ENCODE measurements at regions not wholly inside any gene's neighbourhood (a gene's known extent, or its start where the extent isn't known, plus 50 kb on each side); places are given as distances from the start of the nearest gene placed in this dataset.

- DNase-seq: no peak
Observed at GRCh38 chr18:2082676-2083075, 488.6 kb downstream of the METTL4 start.

DNA sequence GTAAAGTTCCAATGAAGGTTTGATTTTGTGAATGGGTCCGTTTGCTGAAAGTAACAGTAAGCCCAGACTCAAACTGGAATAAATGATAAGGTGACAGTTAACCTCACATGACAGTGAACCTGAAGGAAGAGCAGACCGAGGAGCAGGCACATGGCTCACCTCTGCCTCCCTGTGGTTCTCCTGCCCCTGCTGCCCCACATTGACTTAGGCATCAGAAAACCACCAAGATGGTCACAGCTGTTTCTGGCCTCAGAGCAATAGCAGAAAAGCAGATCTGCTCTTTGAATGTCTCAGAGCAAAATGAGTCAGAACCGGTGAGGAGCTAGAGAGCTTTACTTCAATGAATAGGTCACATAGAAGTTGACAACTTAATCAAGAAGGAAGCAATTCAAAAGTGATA is 487.6 kb downstream of the METTL4 start:
- DNase-seq: no peak

DNA sequence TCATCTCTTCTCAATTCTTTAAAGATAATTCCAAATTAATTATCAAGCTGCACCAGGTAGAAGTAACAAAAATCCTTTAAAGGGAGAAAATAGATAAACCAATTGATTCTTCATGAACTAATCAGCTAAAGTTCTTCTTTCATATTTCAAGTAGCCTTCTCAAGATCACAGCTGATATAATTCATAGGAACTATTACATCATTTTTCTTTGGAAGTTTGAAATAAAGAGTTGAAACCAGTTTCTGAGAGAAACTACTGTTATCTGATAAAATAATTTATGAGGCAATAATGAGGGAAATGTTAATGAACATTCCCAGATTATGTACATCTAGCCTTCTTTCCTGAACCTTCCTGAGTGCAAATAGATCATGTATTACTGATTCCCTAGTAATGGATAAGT is 484.9 kb downstream of the METTL4 start:
- no peak for DNase-seq

- DNase-seq: no peak
Observed at GRCh38 chr18:2087877-2088673, 483.2 kb downstream of the METTL4 start.

DNA sequence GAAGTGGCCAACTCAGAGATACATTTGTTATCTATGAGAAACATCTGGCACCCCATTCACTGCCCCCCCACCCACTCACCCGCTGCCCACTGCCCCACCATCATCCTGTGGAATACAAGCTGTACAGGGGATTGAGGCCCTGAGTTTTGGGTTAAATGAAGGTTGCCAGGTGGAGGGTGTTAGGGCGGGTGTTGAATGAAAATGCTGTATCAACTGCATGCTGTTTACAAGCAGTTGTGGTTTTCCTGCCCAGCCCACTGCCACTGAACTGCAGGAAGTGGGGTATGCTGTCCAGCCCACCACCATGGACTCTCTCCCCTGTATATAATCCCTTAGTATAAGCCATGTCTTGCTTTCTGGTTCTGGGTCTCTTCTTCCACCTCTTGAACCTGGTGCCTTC is 481.9 kb downstream of the METTL4 start:
- DNase-seq: no peak

DNA sequence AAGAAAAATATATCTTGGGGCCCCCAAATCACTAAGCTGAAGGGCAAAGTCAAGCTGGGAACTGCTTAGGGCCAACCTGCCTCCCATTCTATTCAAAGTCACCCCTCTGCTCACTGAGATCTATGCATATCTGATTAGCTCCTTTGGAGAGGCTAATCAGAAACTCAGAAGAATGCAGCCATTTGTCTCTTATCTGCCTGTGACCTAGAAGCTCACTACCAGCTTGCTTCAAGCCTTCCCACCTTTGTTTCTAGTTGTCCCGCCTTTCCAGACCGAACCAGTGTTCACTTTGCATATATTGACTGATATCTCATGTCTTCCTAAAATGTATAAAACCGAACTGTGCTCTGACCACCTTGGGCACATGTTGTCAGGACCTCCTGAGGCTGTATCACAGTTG is 479.4 kb downstream of the METTL4 start:
- no peak for DNase-seq

GRCh38 chr18:2096551-2096950 is 474.8 kb downstream of the METTL4 start:
- no peak for DNase-seq

DNA sequence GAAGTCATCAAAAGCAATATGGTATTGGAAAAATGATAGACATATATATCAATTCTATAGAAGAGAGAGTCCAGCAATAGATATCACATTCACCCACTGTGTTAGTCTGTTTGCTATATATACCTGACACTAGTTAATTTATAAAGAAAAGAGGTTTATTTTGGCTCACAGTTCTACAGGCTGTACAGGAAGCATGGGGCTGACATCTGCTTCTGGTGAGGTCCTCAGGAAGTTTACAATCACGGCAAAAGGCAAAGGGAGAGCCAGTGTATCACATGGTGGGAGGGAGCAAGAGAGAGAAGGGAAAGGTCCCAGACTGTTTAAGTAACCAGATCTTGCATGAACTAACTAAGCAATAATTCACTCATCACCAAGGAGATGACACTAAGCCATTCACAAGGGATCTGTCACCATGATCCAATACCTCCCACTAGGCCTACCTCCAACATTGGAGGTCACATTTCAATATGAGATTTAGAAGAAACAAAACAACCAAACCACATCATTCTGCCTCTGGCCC is 470.6 kb downstream of the METTL4 start:
- no peak for DNase-seq

DNA sequence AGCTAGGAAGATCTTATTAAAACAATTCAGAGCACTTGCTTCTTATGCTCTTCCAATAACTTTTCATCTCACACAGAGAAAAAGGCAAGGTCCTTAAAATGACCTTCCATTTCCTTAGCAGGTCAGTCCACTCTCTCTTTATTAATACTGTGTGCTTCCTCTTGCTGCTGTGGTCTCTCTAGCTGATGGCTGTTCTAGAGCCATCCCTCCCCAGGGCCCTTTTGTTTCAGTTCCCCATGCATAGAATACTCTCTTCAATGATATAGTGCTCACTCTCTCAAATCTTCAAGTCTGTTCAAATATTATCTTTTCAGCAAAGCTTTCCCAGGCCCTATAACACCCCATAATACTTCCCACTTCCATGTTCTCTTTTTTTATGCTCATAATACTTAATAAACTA is 469.3 kb downstream of the METTL4 start:
- DNase-seq: no peak

DNA sequence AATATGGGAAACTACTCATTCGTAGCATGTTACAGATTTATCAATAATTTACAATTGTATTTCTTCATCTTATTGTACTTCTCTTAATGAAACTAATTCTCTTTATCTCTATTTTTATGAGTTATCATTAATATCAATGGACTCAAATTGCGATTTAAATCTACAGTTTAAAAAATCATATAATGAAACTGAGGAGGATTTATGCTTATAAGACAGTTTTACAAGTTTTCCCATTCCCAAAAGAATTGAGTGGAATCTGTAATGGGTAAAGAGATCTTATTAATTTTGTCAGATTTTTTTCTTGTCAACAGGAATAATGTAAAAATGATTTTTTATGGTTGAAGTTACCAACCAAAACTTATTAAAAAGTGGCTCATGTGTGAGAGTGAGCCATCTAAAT is 468.0 kb downstream of the METTL4 start:
- no peak for DNase-seq

DNA sequence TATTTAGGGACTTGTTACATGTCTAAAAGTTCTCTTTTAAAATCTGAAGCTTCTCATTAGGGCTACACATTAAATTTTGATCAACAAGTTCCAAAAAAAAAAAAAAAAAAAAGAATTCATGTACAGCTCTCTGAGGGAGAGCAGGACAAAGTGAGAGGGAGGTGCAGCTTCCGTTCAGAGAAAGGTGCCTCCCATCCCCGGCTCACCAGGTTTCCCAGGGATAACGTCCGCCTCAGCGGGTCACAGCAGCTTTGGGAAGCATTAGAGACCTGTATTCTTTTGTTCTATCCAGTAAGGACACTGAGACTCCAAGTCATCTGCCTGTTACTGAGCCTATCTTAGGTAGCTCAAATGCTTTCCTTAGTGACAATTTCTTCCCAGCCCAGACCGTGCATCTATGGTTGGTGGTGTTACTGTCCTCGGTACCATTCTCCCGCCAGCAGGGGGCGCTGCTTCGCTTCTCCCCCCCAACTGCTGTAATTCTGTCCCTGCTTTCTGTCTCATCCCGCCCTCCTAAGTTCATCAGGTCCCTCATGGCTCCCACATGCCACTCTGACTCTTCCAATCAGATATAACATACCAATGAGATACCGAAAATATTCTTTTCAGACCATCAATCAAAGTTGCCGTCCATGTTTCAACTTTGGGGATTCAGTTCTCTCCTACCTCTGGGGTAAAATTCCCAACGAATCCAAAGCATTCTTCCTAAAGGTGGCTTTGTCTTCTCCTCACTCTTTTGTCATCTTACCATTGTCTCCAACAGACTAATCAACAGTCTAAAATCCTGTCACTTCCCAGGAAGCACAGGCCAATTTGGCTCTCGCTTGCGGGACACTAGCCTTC is 466.5 kb downstream of the METTL4 start:
- DNase-seq: peak; percentile 25

DNA sequence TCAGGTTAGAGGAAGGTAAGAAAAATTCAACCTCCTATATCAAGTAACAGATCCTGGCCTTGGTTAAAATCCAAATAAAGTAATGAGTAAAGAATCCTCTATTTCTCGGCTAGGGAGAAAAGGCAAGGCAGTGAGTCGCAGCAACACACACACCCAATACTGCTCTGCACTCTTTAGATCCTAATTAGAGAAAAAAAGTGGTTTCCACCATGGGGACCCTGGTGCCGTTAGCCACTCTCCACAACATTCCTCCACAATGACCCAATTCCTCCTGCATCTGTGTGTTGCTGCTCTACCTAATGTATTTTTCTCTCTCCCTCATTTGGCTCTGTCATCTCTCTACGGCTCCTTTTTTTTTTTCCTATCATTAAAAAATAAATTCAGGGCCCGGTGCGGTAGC is 462.7 kb downstream of the METTL4 start:
- no peak for DNase-seq

DNA sequence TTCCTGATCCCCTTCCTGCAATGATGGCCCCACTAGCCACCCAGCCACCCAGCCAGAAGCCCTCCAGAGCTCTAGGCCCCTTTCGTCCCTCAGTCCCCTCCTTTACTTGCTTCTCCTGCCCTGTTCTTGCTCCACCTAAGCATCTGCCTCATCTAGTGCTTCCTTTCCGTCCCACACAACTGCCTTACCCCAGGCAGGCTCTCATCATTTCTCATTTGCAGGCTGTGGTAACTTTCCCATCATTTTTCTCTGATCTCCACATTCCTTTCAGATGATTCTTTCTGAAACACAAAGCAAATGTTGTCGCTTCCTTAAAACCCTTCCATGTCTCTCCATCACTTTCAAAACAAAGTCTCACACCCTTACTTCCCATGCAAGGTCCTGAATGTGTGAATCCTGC is 459.8 kb downstream of the METTL4 start:
- DNase-seq: no peak

GRCh38 chr18:2112435-2113045 is 458.8 kb downstream of the METTL4 start:
- DNase-seq: no peak

- no peak for DNase-seq
Observed at GRCh38 chr18:2114289-2114688, 457.0 kb downstream of the METTL4 start.

GRCh38 chr18:2114765-2115164 is 456.5 kb downstream of the METTL4 start:
- DNase-seq: no peak

GRCh38 chr18:2121224-2121623 is 450.1 kb downstream of the METTL4 start:
- no peak for DNase-seq

DNA sequence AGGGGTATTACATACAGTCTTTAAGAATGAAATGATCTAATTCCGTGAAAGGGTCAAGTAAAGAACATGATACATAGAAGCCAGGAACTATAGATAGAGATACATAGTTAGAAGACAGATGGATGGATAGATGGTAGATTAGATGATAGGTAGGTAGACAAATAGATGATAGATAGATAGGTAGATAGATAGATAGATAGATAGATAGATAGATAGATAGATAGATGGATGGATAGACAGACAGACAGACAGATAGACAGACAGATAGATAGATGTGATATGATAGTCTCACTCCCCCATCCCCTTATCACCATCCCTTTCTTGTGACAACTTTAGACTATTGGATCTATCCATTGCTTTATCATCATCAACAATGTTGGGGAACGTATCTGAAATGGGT is 448.2 kb downstream of the METTL4 start:
- no peak for DNase-seq

DNA sequence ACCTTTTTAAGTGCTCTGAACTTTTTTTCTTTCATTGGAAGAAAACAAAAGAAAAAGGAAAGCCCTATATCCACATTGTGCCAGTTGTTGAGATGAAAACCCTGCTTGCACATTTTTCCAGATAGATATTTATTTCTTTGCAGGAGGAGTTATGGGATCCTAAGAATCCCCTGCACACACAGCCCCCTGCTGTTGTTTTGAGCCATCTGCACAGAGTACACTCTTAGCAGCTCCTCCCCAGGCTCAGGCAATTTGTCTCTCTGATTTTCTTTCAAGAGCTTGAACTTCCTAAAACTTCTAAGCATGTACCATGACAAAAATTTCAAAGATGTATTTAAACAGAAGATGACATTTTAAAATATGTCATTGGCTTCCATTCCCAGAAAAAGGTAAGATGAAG is 436.9 kb downstream of the METTL4 start:
- DNase-seq: no peak

DNA sequence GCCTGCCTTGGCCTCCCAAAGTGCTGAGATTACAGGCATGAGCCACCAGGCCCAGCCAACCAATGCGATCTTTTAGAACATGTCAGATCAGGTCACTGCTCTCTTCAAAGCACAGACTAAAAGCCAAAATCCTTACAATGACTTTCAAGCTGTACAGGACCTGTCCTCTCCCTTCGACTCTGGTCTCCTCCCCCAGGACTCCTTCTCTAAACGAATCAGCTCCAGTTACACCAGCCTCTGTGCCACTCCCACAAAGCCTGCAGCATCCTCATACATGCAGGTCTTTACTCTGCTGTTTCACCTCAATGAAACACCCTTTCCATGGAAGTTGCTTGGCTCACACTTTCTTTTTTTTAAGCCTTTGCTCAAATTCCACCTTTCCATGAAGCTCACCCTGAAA is 436.0 kb downstream of the METTL4 start:
- no peak for DNase-seq

- no peak for DNase-seq
Observed at GRCh38 chr18:2138552-2138951, 432.8 kb downstream of the METTL4 start.

DNA sequence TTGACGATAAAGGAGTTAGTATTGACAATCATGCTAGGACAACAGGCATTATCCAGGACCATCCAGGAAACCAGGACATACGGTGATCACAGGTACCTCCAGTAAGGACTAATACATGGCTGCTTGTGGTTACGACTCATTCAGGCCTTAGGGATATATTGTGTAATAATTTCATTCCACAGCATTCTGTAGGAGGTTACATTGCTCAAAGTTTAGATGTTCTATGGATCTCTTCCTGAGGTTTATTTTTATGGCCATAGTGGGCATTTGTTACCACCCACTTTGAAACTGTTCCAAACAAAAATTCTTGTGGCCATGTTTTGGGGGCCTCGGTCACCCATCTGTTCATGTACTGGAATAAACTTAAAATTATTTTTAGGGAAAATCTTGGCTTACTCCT is 431.6 kb downstream of the METTL4 start:
- no peak for DNase-seq

DNA sequence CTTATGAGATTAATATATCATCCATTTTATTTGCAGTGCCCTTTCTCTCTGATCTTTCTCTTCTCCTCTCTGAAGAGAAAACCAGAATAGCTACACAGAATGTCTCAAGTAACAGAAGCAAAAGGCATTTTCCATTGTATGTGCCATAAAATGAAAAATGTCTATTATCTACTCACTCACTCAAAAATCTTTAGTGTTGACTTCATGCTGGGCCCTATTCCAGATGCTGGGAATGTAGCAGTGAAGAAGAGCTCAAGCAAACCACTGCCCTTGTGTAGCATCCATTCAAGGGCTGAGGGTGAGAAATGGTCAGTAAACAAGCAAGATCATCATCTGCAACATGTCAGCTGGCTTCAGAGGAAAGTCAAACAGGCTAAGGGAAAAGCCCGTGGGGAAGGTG is 427.7 kb downstream of the METTL4 start:
- DNase-seq: no peak

DNA sequence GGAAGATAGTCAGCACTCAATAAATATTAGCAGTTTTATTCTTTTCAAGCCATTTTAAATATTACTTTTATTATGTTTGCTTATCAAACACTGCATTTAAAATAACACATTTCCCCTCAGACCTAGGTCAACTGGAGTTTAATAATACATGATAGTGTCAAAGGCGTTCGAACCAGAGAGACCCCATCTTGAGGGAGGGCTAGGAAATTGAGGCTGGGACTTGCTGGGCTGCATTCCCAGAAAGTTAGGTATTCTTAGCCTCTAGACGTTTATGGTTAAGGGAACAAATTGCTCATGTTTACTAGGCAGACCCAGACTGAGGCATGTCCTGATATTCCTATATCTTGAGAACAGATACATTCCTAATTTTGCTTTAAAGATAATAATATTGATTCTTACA is 426.5 kb downstream of the METTL4 start:
- DNase-seq: no peak
